Colonic mucosa (tissue), 4 donors: ENCODE measurements at regions not wholly inside any gene's neighbourhood (a gene's known extent, or its start where the extent isn't known, plus 50 kb on each side); places are given as distances from the start of the nearest gene placed in this dataset.

Source experiments
- DNase-seq: peaks from one replicate; pipeline ENCODE4 v3.0.0-alpha.2; 2020
- H3K27ac ChIP-seq: fragments of 200-600 bp; one replicate; pipeline ENCODE4 v1.8.0; 2021
- H3K27me3 ChIP-seq: fragments of 200-600 bp; one replicate; pipeline ENCODE4 v1.8.0; 2021
- H3K36me3 ChIP-seq: fragments of 200-600 bp; one replicate; pipeline ENCODE4 v1.8.0; 2021
- H3K4me1 ChIP-seq: fragments of 200-600 bp; one replicate; pipeline ENCODE4 v1.8.0; 2021; ENCODE audit warnings: mild to moderate bottlenecking
- H3K4me3 ChIP-seq: fragments of 200-600 bp; one replicate; pipeline ENCODE4 v1.8.0; 2021
- H3K9ac ChIP-seq, 2 donors: one replicate each; pipeline ENCODE4 v1.7.0; 2013; ENCODE audit warnings: control low read depth in 2 of 2, low read depth in 2 of 2, low read length in 2 of 2
- H3K9me3 ChIP-seq: fragments of 200-600 bp; one replicate; pipeline ENCODE4 v1.8.0; 2021
- intact Hi-C: fragments of 100-400 bp; cut with DNase I; formaldehyde crosslinking; loops from one replicate; pipeline ENCODE4 v1.14.1; 2022
- TF ChIP-seq, protein P1 (sequence below): fragments of 200-600 bp; IDR thresholded peaks from one replicate; pipeline ENCODE4 v1.8.0; 2022; ENCODE audit warnings: antibody characterized with exemption, mild to moderate bottlenecking
- donor health status: healthy.
- donor health status: DM: no; HTN: no; CAD: no.
- donor health status: DM: no; HTN: no; CAD: no.

DNA sequence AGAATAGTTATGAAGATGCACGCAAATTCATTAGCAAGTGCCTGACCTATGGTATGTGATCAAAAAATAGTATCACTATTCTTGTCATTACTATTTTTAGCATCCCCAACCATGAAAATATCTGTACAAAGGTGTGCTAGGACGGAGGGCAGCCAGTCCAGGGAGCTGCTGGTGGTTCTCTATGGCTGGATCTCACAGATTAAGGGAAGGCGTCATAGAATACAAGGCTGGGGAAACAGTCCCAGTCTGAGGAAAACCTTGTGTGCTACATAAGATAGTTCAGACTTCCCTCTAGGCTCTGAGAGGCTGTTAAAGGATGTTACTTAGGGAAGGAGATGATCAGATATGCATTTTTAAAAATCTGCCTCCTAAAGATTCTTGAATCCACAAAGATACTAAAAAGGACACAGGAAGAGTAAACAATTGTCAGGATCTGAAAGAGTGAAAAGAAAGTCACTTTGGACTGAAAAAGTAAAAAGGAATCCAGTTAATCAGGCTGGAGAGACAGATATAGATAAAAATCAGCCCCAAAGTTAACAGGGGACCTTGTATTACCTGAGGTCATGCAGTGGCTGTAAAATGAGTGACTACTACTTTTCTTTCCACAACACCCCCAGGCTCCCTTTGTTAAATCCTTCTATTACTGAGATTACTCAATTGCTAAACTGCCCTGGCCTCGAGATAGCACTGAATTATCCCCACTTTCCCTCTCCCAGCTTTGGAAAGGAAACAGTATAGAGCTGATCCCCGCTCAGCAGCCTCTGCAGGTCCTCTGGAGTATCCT lies 108.6 kb downstream of the MAB21L3 start:
- Histone ChIP-seq H3K9me3 (no peaks in the 10 kb centered on the region), H3K4me1 (no peaks in the 10 kb centered on the region), H3K27me3 (no peaks in the 10 kb centered on the region), H3K27ac (no peak overlapping the region), H3K36me3 (no peaks in the 10 kb centered on the region), H3K9ac (no peak overlapping the region), H3K4me3 (no peak overlapping the region)
- TF ChIP-seq, protein P1, sequence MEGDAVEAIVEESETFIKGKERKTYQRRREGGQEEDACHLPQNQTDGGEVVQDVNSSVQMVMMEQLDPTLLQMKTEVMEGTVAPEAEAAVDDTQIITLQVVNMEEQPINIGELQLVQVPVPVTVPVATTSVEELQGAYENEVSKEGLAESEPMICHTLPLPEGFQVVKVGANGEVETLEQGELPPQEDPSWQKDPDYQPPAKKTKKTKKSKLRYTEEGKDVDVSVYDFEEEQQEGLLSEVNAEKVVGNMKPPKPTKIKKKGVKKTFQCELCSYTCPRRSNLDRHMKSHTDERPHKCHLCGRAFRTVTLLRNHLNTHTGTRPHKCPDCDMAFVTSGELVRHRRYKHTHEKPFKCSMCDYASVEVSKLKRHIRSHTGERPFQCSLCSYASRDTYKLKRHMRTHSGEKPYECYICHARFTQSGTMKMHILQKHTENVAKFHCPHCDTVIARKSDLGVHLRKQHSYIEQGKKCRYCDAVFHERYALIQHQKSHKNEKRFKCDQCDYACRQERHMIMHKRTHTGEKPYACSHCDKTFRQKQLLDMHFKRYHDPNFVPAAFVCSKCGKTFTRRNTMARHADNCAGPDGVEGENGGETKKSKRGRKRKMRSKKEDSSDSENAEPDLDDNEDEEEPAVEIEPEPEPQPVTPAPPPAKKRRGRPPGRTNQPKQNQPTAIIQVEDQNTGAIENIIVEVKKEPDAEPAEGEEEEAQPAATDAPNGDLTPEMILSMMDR = no peak
- no peak for DNase-seq
- intact Hi-C loops = no loop called here

DNA sequence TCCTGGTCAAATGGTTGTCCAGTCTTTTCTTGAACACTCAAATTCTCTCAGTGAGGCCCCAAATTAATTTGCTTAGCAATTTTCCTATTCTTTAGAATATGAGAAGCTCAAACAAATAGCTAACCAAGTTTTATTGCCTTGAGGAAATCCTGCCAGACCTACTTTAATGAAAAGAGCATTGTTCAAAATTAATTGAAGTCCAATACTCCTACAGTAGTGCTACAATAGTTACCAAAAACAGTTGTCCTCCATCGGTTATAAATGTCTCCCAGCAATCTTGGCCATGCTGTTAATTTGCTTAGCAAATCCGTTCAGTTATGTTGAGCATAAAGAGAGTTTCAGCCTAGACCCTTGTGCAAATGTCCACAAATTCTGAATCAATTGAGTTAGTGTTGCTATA lies 112.9 kb downstream of the MAB21L3 start:
- Histone ChIP-seq H3K27me3 (no peaks in the 10 kb centered on the region), H3K4me3 (no peak overlapping the region), H3K4me1 (no peaks in the 10 kb centered on the region), H3K9ac (no peak overlapping the region), H3K27ac (no peak overlapping the region), H3K9me3 (no peaks in the 10 kb centered on the region), H3K36me3 (no peaks in the 10 kb centered on the region)
- intact Hi-C loops = no loop called here
- no peak for DNase-seq
- TF ChIP-seq, protein P1 = no peak

DNA sequence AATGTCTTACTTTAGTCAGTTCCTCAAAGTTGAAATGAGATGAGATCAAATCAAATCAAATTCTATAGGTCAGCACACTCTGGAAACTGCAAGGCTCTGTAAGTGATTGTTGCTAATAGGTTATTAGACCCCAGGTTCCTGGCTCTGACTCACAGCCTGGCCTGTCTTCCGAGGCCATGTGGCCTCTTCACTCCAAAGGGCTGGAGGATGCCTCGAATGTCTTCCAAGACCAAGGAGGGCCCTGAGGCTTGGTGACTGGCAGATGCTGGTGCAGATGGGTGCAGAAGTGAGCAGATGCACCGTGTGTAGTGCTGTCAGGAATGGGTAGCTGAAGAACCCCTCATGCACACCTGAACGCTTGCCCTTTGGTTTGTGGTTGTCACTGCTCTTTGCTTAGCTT lies 113.4 kb downstream of the MAB21L3 start:
- Histone ChIP-seq H3K27ac (no peak overlapping the region), H3K4me1 (no peaks in the 10 kb centered on the region), H3K9me3 (no peaks in the 10 kb centered on the region), H3K27me3 (no peaks in the 10 kb centered on the region), H3K4me3 (no peak overlapping the region), H3K36me3 (no peaks in the 10 kb centered on the region), H3K9ac (no peak overlapping the region)
- DNase-seq = no peak
- intact Hi-C loops = no loop called here
- TF ChIP-seq, protein P1 = no peak

DNA sequence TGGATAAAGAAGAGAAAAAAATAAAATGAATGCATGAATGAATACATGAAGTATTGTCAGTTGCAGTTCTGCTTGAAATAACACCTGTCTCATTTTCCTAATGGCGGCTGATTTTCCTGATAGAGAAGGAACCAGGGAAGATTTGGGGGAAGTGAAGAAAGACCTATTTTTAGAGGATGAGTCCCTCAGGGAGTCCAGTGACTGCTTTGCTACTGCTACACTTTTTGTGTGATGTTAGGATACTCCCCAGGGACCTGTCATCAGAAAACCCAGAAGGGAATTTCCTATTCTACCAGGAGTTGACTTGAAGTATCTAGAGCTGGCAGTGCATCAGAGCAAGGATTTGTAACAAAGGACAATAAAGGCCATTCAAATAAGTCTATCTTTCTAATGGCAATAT lies 114.8 kb downstream of the MAB21L3 start:
- Histone ChIP-seq H3K9ac (no peak overlapping the region), H3K27me3 (no peaks in the 10 kb centered on the region), H3K9me3 (no peaks in the 10 kb centered on the region), H3K36me3 (no peaks in the 10 kb centered on the region), H3K4me3 (no peak overlapping the region), H3K4me1 (no peaks in the 10 kb centered on the region), H3K27ac (no peak overlapping the region)
- intact Hi-C loops = no loop called here
- DNase-seq = no peak
- TF ChIP-seq, protein P1 = no peak

DNA sequence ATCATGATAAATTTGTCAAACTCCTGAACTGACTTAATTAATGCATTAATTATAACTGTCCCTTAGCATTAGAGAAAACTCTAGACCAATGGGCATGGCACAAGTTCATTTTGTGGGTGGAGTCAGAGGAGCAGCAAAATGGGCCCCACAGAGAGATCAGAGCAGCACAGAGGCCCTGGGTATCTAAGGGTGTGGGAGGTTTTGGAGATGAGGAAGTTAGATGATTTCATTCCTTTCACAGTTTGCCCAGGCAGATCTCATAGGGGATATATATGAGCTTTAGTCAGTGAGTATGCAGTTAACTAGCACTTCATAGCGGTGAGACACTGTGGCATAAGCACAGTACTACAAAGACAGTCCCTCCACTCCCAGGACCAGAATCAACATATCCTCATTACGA lies 117.3 kb downstream of the MAB21L3 start:
- H3K9ac ChIP-seq = no peak overlapping the region
- no peaks in the 10 kb centered on the region for H3K4me1 ChIP-seq
- TF ChIP-seq, protein P1 = no peak
- H3K4me3 ChIP-seq = no peak overlapping the region
- H3K9me3 ChIP-seq = no peaks in the 10 kb centered on the region
- no peaks in the 10 kb centered on the region for H3K27me3 ChIP-seq
- H3K27ac ChIP-seq = no peak overlapping the region
- H3K36me3 ChIP-seq = no peaks in the 10 kb centered on the region
- no peak for DNase-seq
- intact Hi-C loops = no loop called here
